ENCODE measurements at regions not wholly inside any gene's neighbourhood (a gene's known extent, or its start where the extent isn't known, plus 50 kb on each side); places are given as distances from the start of the nearest gene placed in this dataset.

DNA sequence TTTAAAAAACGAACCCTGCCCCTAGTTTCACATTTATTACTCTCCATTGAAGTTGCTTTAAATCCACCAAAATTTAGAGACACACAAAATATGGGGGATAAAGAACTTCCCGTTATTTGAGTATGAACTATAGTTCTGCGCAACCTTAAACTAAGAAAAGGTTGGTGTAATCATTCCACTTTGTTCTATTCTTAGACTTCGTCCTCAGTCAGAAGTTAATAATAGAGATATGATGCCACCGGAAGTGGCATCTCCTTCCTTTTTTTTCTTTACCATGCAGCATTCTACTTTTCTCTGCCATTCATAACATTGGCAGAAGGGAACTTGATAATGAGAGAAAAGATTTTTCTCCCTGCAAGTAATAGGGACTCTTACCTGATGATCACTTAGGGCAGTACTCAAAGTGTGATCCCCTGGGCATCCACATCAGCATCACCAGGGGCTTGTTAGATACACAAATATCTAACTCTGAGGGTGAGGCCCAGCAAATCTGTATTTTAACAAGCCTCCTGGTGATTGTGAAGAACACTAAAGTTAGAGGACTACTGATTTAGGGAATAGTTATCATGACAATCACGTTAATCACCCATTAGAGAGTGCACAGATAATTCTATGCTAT lies 147.7 kb upstream of the DTNA start:
- TF ChIP-seq POLR2AphosphoS5 (IDR thresholded peaks at IDR 0.05; ENCODE audit: low read depth, low read length) (no peak), TAF1 (IDR thresholded peaks at IDR 0.05; ENCODE audit: borderline replicate concordance, insufficient read depth, low read length) (no peak), SIN3A (IDR thresholded peaks at IDR 0.05; ENCODE audit: borderline replicate concordance, insufficient read depth, low read length) (no peak)
- TF ChIP-seq, protein P1, sequence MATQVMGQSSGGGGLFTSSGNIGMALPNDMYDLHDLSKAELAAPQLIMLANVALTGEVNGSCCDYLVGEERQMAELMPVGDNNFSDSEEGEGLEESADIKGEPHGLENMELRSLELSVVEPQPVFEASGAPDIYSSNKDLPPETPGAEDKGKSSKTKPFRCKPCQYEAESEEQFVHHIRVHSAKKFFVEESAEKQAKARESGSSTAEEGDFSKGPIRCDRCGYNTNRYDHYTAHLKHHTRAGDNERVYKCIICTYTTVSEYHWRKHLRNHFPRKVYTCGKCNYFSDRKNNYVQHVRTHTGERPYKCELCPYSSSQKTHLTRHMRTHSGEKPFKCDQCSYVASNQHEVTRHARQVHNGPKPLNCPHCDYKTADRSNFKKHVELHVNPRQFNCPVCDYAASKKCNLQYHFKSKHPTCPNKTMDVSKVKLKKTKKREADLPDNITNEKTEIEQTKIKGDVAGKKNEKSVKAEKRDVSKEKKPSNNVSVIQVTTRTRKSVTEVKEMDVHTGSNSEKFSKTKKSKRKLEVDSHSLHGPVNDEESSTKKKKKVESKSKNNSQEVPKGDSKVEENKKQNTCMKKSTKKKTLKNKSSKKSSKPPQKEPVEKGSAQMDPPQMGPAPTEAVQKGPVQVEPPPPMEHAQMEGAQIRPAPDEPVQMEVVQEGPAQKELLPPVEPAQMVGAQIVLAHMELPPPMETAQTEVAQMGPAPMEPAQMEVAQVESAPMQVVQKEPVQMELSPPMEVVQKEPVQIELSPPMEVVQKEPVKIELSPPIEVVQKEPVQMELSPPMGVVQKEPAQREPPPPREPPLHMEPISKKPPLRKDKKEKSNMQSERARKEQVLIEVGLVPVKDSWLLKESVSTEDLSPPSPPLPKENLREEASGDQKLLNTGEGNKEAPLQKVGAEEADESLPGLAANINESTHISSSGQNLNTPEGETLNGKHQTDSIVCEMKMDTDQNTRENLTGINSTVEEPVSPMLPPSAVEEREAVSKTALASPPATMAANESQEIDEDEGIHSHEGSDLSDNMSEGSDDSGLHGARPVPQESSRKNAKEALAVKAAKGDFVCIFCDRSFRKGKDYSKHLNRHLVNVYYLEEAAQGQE (IDR thresholded peaks at IDR 0.05; ENCODE audit: insufficient read depth in 1 of 2, low read depth in 2 of 2, low read length in 2 of 2), result no peak

Data from PFSK-1 (cell line).